WI38 (cell line): ENCODE measurements at regions not wholly inside any gene's neighbourhood (a gene's known extent, or its start where the extent isn't known, plus 50 kb on each side); places are given as distances from the start of the nearest gene placed in this dataset.

Experiments used
- H3K4me3 ChIP-seq: 2 replicates; pipeline ENCODE4 v1.5.1; 2011; ENCODE audit warnings: low read depth, mild to moderate bottlenecking, control low read depth, low read length
- CTCF ChIP-seq: IDR thresholded peaks from 2 replicates; pipeline ENCODE4 v1.5.1; 2012; ENCODE audit warnings: low read depth, mild to moderate bottlenecking, control low read depth, low read length

- H3K4me3 ChIP-seq = no peak overlapping the region
- no peak for TF ChIP-seq CTCF
Observed at GRCh38 chr19:28170066-28170465, 1042.9 kb downstream of the UQCRFS1 start.

GRCh38 chr19:28169168-28169887 is 1043.6 kb downstream of the UQCRFS1 start:
- no peak for TF ChIP-seq CTCF
- H3K4me3 ChIP-seq = no peak overlapping the region

GRCh38 chr19:28168557-28168956 is 1044.4 kb downstream of the UQCRFS1 start:
- TF ChIP-seq CTCF = no peak

GRCh38 chr19:28166025-28166424 is 1046.9 kb downstream of the UQCRFS1 start:
- H3K4me3 ChIP-seq = no peak overlapping the region
- TF ChIP-seq CTCF = no peak

More at GRCh38 chr19:28168557-28168956, 1044.4 kb downstream of the UQCRFS1 start:
- no peak overlapping the region for H3K4me3 ChIP-seq

- H3K4me3 ChIP-seq = no peak overlapping the region
- TF ChIP-seq CTCF = no peak
Observed at GRCh38 chr19:28164214-28164613, 1048.7 kb downstream of the UQCRFS1 start.

GRCh38 chr19:28159065-28159464 is 1053.9 kb downstream of the UQCRFS1 start:
- no peak for TF ChIP-seq CTCF
- H3K4me3 ChIP-seq = no peak overlapping the region

GRCh38 chr19:28155265-28155664 is 1057.7 kb downstream of the UQCRFS1 start:
- no peak overlapping the region for H3K4me3 ChIP-seq
- no peak for TF ChIP-seq CTCF
